Effector memory CD8-positive, alpha-beta T cell (primary cell): ENCODE measurements at regions not wholly inside any gene's neighbourhood (a gene's known extent, or its start where the extent isn't known, plus 50 kb on each side); places are given as distances from the start of the nearest gene placed in this dataset.
"Not testable (repeated sequence)": the region's sequence is repeated elsewhere in the genome, so short reads cannot be mapped to it uniquely, and the experiment has no call there.

ENCODE experiments used
- ATAC-seq: fragments of 150-1000 bp; cut with Tn5 transposase; replicated peaks from 2 replicates; pipeline ENCODE4 v1.10.0; 2021; ENCODE audit warnings: mild to moderate bottlenecking, moderate library complexity
- DNase-seq, 3 experiments: peaks; one replicate each; pipeline ENCODE4 v3.0.0; 2021
- H3K27ac Mint-ChIP-seq, 2 donors: one replicate each; pipeline ENCODE4 v1.8.0; 2022; ENCODE audit warnings: mild to moderate bottlenecking in 2 of 2, mixed read lengths in 2 of 2, moderate library complexity in 2 of 2
- H3K27me3 Mint-ChIP-seq, 2 donors: one replicate each; pipeline ENCODE4 v1.8.0; 2022; ENCODE audit warnings: mixed read lengths in 2 of 2
- H3K36me3 Mint-ChIP-seq: one replicate; pipeline ENCODE4 v1.8.0; 2022; ENCODE audit warnings: mild to moderate bottlenecking, moderate library complexity, mixed read lengths; ENCODE audit not compliant: insufficient read depth
- H3K4me1 Mint-ChIP-seq, 2 donors: one replicate each; pipeline ENCODE4 v1.8.0; 2022; ENCODE audit warnings: low read depth in 2 of 2, mixed read lengths in 2 of 2
- H3K4me3 Mint-ChIP-seq, 2 donors: one replicate each; pipeline ENCODE4 v1.8.0; 2022; ENCODE audit warnings: mild to moderate bottlenecking in 2 of 2, mixed read lengths in 2 of 2, moderate library complexity in 2 of 2
- H3K9me3 Mint-ChIP-seq, 2 donors: one replicate each; pipeline ENCODE4 v1.8.0; 2022; ENCODE audit warnings: mixed read lengths in 2 of 2

DNA sequence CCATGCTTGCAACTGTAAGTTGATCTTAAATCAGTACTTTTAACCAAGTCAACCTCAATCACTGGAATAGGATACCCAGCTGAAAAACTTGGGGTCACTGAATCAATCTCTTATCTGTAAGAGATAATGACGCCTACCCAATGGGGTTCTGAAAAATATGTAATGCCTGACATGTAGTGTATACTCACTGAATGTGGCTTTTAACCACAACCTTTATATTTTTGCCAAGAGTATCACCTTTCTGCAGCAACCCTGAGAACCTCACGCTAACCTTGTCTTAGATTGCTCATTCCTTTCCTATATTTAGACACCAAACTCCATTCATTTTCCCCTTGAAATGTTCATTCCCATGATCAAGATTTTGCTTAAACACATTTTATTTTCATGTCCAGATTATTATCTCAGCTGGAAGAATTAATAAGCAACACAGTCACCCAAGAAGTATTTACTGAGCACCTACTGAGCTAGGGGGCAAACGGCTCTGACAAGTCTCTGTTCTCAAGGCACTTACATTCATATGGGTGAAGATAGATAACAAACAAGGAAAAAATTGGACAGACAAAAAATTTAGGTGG lies 82.7 kb upstream of the GBA3 start:
- H3K27me3 Mint-ChIP-seq, ATAC-seq, H3K9me3 Mint-ChIP-seq, H3K27ac Mint-ChIP-seq, H3K36me3 Mint-ChIP-seq, DNase-seq, H3K4me1 Mint-ChIP-seq, H3K4me3 Mint-ChIP-seq: not testable (repeated sequence)

- no peaks in the 10 kb centered on the region for H3K27me3 Mint-ChIP-seq
- H3K4me1 Mint-ChIP-seq: no peaks in the 10 kb centered on the region
- no peaks in the 10 kb centered on the region for H3K36me3 Mint-ChIP-seq
These were observed 78.6 kb upstream of the GBA3 start for GRCh38 chr4:22614114-22614513.

DNA sequence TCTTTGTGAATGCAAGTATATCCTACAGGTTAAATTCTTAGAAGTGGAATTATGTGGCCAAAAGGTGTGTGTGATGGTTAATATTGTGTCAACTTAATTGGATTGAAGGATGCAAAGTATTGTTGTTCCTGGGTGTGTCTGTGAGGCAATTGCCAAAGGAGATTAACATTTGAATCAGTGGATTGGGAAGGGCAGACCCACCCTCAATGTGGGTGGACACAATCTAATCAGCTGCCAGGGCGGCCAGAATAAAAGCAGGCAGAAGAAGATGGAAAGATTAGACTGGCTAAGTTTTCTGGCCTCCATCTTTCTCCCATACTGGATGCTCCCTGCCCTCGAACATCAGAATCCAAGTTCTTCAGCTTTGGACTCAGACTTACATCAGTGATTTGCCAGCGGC lies 76.2 kb upstream of the GBA3 start:
- Mint-ChIP-seq H3K27ac (no peak overlapping the region), H3K4me3 (no peak overlapping the region), H3K36me3 (no peaks in the 10 kb centered on the region), H3K4me1 (no peaks in the 10 kb centered on the region), H3K9me3 (peaks cover 4 to 20% of the 10 kb centered on the region in 2 donors), H3K27me3 (no peaks in the 10 kb centered on the region)
- ATAC-seq (no peak), DNase-seq (no peak)

More at GRCh38 chr4:22614114-22614513, 78.6 kb upstream of the GBA3 start:
- DNase-seq (no peak), ATAC-seq (no peak)
- Mint-ChIP-seq H3K4me3 (no peak overlapping the region), H3K27ac (no peak overlapping the region), H3K9me3 (peaks cover 6 to 8% of the 10 kb centered on the region in 2 donors)

DNA sequence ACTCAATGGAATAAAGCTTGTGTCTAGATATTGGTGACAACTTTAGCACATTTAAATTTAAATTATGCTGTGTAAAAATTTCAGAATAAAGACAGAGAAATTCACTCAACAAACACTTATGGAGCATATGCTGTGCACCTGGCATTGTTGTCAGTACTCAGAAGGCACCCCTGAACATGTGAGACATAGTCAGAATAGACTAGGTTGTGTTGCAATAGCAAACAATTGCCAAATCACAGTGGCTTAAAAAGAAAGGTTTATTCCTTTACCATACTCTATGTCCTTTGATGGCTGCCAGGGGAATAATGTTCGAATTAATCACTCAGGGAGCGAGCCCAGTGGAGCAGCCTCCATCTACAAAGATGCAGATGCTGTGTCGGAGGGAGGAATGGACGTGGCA lies 72.6 kb upstream of the GBA3 start:
- H3K9me3 Mint-ChIP-seq: peaks cover 6 to 16% of the 10 kb centered on the region in 2 donors
- H3K4me3 Mint-ChIP-seq, ATAC-seq, H3K4me1 Mint-ChIP-seq, H3K27ac Mint-ChIP-seq, H3K27me3 Mint-ChIP-seq, DNase-seq, H3K36me3 Mint-ChIP-seq: not testable (repeated sequence)

DNA sequence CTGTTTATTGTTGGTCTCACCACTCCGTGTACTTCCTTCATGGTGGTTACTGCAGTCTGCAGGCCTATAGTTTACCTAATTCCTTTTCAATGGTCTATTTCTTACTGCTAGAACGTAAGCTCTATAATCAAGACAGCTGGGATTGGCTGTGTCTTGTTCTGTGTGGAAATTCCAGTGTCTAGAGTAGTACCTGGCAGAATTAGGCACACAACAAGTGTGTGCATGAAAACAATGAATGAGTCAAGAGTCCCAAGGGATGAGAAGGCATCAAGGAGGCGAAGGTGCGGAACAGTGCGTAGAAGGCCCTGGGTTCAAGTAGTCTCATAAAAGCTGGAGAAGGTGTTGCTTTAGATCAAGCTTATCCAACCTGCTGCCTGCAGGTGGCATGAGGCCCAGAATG lies 70.8 kb upstream of the GBA3 start:
- H3K27ac Mint-ChIP-seq, H3K36me3 Mint-ChIP-seq, H3K4me1 Mint-ChIP-seq, H3K4me3 Mint-ChIP-seq, H3K27me3 Mint-ChIP-seq, ATAC-seq, DNase-seq: not testable (repeated sequence)
- peaks cover 6 to 16% of the 10 kb centered on the region in 2 donors for H3K9me3 Mint-ChIP-seq

- not testable (repeated sequence) for H3K4me1 Mint-ChIP-seq, H3K4me3 Mint-ChIP-seq, H3K36me3 Mint-ChIP-seq, DNase-seq, H3K27me3 Mint-ChIP-seq, ATAC-seq, H3K27ac Mint-ChIP-seq
- peaks cover 6 to 16% of the 10 kb centered on the region in 2 donors for H3K9me3 Mint-ChIP-seq
These were observed 68.7 kb upstream of the GBA3 start for GRCh38 chr4:22624002-22624401.

DNA sequence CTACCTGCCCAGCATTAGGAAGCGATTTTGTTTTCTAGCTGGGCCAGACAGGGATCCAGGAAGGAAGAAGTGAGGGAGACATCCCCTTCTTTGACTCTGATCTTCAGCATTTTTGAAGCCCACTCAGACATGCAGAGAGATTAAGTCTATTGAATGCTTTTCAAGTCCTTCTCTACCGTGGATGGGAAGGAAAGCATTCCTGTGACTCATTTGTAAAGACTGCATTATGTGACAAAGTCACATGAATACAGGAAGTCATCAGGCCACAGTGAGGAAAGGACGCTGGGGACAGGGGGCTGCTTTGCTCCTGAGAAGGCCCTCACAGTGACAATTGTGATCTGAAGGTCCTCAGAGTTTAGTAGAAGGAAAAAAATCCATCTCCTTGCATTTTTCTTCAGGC lies 67.4 kb upstream of the GBA3 start:
- no peak overlapping the region for H3K27ac Mint-ChIP-seq
- ATAC-seq: no peak
- no peaks in the 10 kb centered on the region for H3K27me3 Mint-ChIP-seq
- H3K9me3 Mint-ChIP-seq: peaks cover 6 to 8% of the 10 kb centered on the region in 2 donors
- no peaks in the 10 kb centered on the region for H3K36me3 Mint-ChIP-seq
- no peaks in the 10 kb centered on the region for H3K4me1 Mint-ChIP-seq
- DNase-seq: no peak
- no peak overlapping the region for H3K4me3 Mint-ChIP-seq

DNA sequence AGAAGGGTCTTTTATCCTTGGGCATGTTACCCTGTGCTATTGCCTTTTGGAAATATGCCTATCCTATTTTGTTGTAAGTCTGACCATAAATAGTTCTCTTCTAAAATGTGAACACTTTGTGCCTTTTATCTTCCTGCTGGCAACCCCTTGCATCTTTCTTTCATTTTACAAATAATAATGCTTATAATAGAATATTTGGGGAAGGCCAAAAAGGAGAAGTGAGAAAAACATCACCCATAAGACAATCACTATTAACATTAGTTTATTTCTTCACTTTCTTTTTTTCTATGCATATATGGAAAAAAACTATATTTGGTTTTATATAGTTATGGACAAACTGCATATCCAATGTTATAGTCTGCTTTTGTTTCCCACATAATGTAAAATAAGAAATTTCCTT lies 64.9 kb upstream of the GBA3 start:
- ATAC-seq, H3K4me3 Mint-ChIP-seq, H3K27me3 Mint-ChIP-seq, H3K36me3 Mint-ChIP-seq, H3K9me3 Mint-ChIP-seq, DNase-seq, H3K4me1 Mint-ChIP-seq, H3K27ac Mint-ChIP-seq: not testable (repeated sequence)

DNA sequence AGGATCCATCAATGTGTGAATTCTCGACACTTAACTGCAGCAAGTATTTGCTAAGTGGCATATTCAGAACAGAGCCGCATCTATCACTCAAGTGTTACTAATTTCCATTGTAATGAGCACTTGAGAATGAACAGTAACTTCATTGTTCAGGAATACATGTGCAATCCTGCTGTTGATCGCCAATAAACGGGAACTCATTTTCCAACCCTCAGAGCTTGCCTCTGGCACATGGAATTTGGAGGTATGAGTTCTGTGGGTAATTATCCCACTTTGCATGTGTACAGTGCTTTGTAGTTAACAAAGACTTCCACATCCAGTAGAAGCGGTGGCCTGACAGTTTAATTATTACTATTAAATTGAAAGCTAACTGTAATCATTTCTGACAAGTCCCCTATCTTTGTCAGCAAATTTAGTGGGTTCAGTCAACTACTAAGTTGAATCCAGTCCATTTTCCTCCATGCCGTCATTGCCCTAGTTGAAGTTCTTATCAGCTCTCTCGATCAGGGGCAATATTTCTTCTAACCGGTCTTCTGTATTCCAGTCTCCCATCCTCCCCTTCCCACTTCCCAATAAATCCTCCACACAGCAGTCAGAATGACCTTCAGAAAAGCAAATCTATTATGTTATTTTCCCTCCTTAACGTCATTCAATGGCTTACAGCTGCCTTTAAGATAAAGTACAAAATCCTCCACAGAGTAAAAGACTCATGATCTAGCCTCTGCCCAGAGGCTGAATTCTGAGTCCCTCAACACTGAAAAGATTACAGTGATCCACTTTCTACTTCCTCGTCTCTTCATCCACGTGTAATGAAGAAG lies 62.4 kb upstream of the GBA3 start:
- H3K9me3 Mint-ChIP-seq, H3K4me1 Mint-ChIP-seq, ATAC-seq, H3K36me3 Mint-ChIP-seq, H3K4me3 Mint-ChIP-seq, DNase-seq, H3K27me3 Mint-ChIP-seq, H3K27ac Mint-ChIP-seq: not testable (repeated sequence)

DNA sequence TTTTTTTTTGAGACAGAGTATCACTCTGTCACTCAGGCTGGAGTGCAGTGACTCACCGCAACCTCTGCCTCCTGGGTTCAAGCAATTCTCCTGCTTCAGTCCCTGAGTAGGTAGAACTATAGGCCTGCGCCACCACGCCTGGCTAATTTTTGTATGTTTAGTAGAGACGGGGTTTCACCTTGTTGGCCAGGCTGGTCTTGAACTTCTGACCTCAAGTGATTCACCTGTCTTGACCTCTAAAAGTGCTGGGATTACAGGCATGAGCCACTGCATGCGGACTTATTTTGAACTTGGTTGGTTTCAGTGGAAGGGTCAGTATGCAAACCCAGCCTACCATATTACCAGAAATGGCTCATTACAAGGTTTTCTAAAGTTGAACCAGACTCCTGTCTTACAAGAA lies 61.6 kb upstream of the GBA3 start:
- not testable (repeated sequence) for H3K27me3 Mint-ChIP-seq, H3K4me3 Mint-ChIP-seq, H3K9me3 Mint-ChIP-seq, DNase-seq, H3K4me1 Mint-ChIP-seq, H3K27ac Mint-ChIP-seq, H3K36me3 Mint-ChIP-seq, ATAC-seq

DNA sequence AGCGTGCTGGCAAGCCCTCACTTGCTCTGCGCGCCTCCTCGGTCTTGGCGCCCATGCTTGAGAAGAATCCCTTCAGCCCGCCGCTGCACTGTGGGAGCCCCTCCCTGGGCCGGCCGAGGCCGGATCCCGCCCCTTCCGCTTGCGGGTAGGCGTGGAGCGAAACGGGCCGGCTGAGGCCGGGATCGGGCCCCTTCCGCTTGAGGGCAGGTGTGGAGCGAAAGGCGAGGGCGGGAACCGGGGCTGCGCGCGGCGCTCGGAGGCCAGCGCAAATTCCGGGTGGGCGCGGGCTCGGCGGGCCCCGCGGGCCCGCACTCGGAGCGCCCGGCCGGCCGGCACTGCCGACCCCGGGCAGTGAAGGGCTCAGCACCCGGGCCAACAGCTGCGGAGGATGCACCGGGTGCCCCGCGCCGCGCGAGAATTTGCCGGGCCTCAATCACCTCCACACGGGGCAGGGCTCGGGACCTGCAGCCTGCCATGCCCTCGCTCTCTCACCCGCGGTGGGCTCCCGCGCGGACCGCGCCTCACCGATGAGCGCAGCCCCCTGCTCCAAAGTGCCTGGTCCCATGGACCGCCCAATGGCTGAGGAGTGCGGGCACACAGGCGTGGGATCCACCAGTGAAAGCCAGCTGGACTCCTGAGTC lies 58.1 kb upstream of the GBA3 start:
- H3K36me3 Mint-ChIP-seq: no peaks in the 10 kb centered on the region
- no peak overlapping the region for H3K27ac Mint-ChIP-seq
- no peak overlapping the region for H3K4me3 Mint-ChIP-seq
- no peaks in the 10 kb centered on the region for H3K4me1 Mint-ChIP-seq
- peaks cover 4 to 9% of the 10 kb centered on the region in 2 donors for H3K9me3 Mint-ChIP-seq
- ATAC-seq: no peak
- H3K27me3 Mint-ChIP-seq: no peaks in the 10 kb centered on the region
- DNase-seq: no peak

- H3K4me3 Mint-ChIP-seq: not testable (repeated sequence)
These were observed 57.6 kb upstream of the GBA3 start for GRCh38 chr4:22635182-22635549.

GRCh38 chr4:22635692-22636091 lies 57.0 kb upstream of the GBA3 start:
- ATAC-seq: no peak
- no peaks in the 10 kb centered on the region for H3K27me3 Mint-ChIP-seq
- peaks cover 2 to 13% of the 10 kb centered on the region in 2 donors for H3K9me3 Mint-ChIP-seq
- H3K36me3 Mint-ChIP-seq: no peaks in the 10 kb centered on the region
- no peak overlapping the region for H3K4me3 Mint-ChIP-seq
- no peak overlapping the region for H3K27ac Mint-ChIP-seq
- DNase-seq: no peak
- no peaks in the 10 kb centered on the region for H3K4me1 Mint-ChIP-seq

More at GRCh38 chr4:22635182-22635549, 57.6 kb upstream of the GBA3 start:
- not testable (repeated sequence) for ATAC-seq, H3K4me1 Mint-ChIP-seq, H3K9me3 Mint-ChIP-seq, H3K36me3 Mint-ChIP-seq, H3K27me3 Mint-ChIP-seq, H3K27ac Mint-ChIP-seq, DNase-seq

DNA sequence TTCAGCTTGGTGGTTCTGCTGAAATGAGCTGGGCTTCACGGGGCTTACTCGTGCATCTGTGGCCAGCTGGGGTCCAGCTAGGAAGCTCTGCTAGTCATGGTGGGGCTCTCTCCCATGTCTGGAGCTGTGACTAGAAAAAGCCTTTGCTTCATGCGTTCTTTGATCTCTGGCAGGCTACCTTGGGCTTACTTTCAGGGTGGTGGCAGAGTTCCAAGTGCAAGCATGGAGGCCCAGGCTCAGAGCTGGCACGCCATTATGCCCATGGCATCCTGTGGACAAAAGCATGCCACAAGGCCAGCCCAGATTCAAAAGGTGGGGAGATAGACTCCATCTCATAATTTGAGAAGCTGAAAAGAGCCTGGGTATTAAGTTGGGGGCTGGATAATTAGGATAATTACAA lies 55.4 kb upstream of the GBA3 start:
- Mint-ChIP-seq H3K4me3 (no peak overlapping the region), H3K27me3 (no peaks in the 10 kb centered on the region), H3K4me1 (no peaks in the 10 kb centered on the region), H3K27ac (no peak overlapping the region), H3K36me3 (no peaks in the 10 kb centered on the region), H3K9me3 (peaks cover 6 to 16% of the 10 kb centered on the region in 2 donors)
- ATAC-seq: no peak
- no peak for DNase-seq
